RWPE1 (cell line): ENCODE measurements at regions not wholly inside any gene's neighbourhood (a gene's known extent, or its start where the extent isn't known, plus 50 kb on each side); places are given as distances from the start of the nearest gene placed in this dataset.

Experiments used
- CTCF ChIA-PET: fragments of 350-600 bp; sonication (Branson Sonifier 250); formaldehyde crosslinking; extraction: SDS; loops from one replicate; lab custom pipeline; 2021; lab: Yijun Ruan, JAX
- POLR2A ChIA-PET: fragments of 400-600 bp; formaldehyde crosslinking; extraction: SDS; loops from one replicate; lab custom pipeline; 2020; ENCODE audit warnings: antibody characterized with exemption; ENCODE audit not compliant: low non-redundant PET; lab: Yijun Ruan, JAX
- DNase-seq: peaks from one replicate; pipeline ENCODE4 v3.0.0; 2012; ENCODE audit warnings: low spot score
- H3K27ac ChIP-seq: fragments of 450-650 bp; 2 replicates; pipeline ENCODE4 v1.5.1; 2017
- TF ChIP-seq, protein P1 (sequence below): fragments of 450-650 bp; conservative IDR thresholded peaks from 2 replicates; pipeline ENCODE4 v1.5.1; 2017; ENCODE audit warnings: low read depth, mild to moderate bottlenecking

GRCh38 chr2:65775839-65776238, 343.4 kb upstream of the SPRED2 start:
- TF ChIP-seq, protein P1, sequence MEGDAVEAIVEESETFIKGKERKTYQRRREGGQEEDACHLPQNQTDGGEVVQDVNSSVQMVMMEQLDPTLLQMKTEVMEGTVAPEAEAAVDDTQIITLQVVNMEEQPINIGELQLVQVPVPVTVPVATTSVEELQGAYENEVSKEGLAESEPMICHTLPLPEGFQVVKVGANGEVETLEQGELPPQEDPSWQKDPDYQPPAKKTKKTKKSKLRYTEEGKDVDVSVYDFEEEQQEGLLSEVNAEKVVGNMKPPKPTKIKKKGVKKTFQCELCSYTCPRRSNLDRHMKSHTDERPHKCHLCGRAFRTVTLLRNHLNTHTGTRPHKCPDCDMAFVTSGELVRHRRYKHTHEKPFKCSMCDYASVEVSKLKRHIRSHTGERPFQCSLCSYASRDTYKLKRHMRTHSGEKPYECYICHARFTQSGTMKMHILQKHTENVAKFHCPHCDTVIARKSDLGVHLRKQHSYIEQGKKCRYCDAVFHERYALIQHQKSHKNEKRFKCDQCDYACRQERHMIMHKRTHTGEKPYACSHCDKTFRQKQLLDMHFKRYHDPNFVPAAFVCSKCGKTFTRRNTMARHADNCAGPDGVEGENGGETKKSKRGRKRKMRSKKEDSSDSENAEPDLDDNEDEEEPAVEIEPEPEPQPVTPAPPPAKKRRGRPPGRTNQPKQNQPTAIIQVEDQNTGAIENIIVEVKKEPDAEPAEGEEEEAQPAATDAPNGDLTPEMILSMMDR, result no peak
- no peak overlapping the region for H3K27ac ChIP-seq
- no peak for DNase-seq
- POLR2A ChIA-PET, result no interaction called here
- CTCF ChIA-PET, result no interaction called here

DNA sequence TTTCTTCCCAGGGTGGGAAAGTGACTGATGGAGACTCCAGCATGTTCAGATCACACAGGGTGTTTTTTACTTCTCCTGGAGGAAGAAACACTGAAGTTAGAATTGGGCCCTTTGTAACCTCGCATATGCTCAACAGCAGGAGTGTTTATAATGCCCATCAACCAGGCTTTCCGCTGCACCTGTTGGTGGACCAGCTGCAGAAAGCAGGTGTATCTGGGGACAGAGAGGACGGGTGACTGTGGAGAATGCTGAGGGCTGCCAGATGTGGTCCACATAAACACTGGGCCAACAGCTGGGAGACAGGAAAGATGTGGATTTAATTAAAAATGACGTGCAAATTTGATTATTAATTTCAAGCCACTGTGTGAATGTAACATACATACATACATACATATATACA, 335.5 kb upstream of the SPRED2 start:
- TF ChIP-seq, protein P1, result no peak
- POLR2A ChIA-PET, result no interaction called here
- H3K27ac ChIP-seq, result no peak overlapping the region
- DNase-seq, result no peak
- CTCF ChIA-PET, result no interaction called here

GRCh38 chr2:65766768-65767267, 334.4 kb upstream of the SPRED2 start:
- H3K27ac ChIP-seq, result no peak overlapping the region
- no peak for DNase-seq
- TF ChIP-seq, protein P1, result no peak
- POLR2A ChIA-PET, result no interaction called here
- CTCF ChIA-PET, result no interaction called here

DNA sequence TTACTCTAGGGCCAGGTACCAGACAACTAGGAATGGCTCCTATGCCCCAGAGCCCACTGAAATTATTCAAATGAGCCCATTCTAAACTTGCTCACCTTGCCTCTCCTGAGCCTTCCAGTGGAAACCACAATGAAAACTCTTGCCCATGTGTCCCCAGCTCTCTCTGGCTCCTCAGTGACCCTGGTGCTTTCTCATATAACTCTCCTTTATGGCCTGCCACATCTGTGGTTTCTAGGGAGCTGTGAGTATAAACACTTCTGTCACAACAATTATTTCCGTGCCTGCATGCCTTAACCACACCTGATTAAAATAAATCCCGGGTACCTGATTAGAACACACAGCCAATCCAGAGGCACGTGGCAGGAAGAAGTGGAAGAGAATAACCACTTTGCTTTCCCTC, 333.0 kb upstream of the SPRED2 start:
- TF ChIP-seq, protein P1, result no peak
- ChIA-PET POLR2A (no interaction called here), CTCF (no interaction called here)
- no peak overlapping the region for H3K27ac ChIP-seq
- DNase-seq, result no peak

GRCh38 chr2:65762068-65762467, 329.7 kb upstream of the SPRED2 start:
- ChIA-PET POLR2A (no interaction called here), CTCF (interaction anchor here (0.5 to 0.7 kb wide), 2 partner anchors 39 to 71 kb away, joined by 3 to 4 read pairs; no protein-coding TSS in a partner anchor)
- TF ChIP-seq, protein P1, result no peak
- no peak for DNase-seq
- no peak overlapping the region for H3K27ac ChIP-seq

DNA sequence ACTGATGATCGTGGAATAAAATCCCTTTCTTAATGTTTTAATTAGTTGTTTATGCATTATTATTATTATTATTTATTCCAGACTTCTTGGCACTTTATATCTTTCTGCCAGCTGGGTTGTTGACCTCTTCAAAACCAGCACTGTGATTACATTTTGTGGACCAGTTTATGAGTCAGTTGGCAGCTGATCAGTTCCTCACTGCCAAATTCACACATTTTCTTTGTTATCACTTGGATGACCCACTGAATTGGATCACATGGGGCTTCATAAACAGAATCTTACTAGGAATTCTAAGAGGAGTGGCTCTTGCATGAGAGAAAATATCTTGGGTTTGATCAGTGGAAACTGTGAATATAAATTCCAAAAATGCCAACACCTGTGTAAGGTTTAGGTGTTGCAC, 321.8 kb upstream of the SPRED2 start:
- TF ChIP-seq, protein P1, result no peak
- peak; percentile 17 for DNase-seq
- H3K27ac ChIP-seq, result no peak overlapping the region
- ChIA-PET CTCF (no interaction called here), POLR2A (no interaction called here)
